RWPE1 (cell line): ENCODE measurements at regions not wholly inside any gene's neighbourhood (a gene's known extent, or its start where the extent isn't known, plus 50 kb on each side); places are given as distances from the start of the nearest gene placed in this dataset.

ENCODE experiments used
- CTCF ChIA-PET: fragments of 350-600 bp; sonication (Branson Sonifier 250); formaldehyde crosslinking; extraction: SDS; loops from one replicate; lab custom pipeline; 2021; lab: Yijun Ruan, JAX
- POLR2A ChIA-PET: fragments of 400-600 bp; formaldehyde crosslinking; extraction: SDS; loops from one replicate; lab custom pipeline; 2020; ENCODE audit warnings: antibody characterized with exemption; ENCODE audit not compliant: low non-redundant PET; lab: Yijun Ruan, JAX
- DNase-seq: peaks from one replicate; pipeline ENCODE4 v3.0.0; 2012; ENCODE audit warnings: low spot score
- H3K27ac ChIP-seq: fragments of 450-650 bp; 2 replicates; pipeline ENCODE4 v1.5.1; 2017
- CTCF ChIP-seq: fragments of 450-650 bp; conservative IDR thresholded peaks from 2 replicates; pipeline ENCODE4 v1.5.1; 2017; ENCODE audit warnings: low read depth, mild to moderate bottlenecking

- POLR2A ChIA-PET, result no interaction called here
- no peak for TF ChIP-seq CTCF
- CTCF ChIA-PET, result interaction anchor here (0.7 kb wide), 1 partner anchor 8 kb away, joined by 3 read pairs; no protein-coding TSS in a partner anchor
- H3K27ac ChIP-seq, result no peak overlapping the region
- DNase-seq, result no peak
These were observed 1060.7 kb downstream of the EFNA5 start for GRCh38 chr5:106610041-106610440.

- no peak for TF ChIP-seq CTCF
- ChIA-PET POLR2A (no interaction called here), CTCF (interaction anchor here (0.6 kb wide), 1 partner anchor 8 kb away, joined by 3 read pairs; no protein-coding TSS in a partner anchor)
- DNase-seq, result no peak
- H3K27ac ChIP-seq, result no peak overlapping the region
These were observed 1069.1 kb downstream of the EFNA5 start for GRCh38 chr5:106601620-106602019.

- no peak for TF ChIP-seq CTCF
- POLR2A ChIA-PET, result no interaction called here
These were observed 1069.9 kb downstream of the EFNA5 start for GRCh38 chr5:106600803-106601202.

GRCh38 chr5:106595864-106596263 is 1074.9 kb downstream of the EFNA5 start:
- CTCF ChIA-PET, result no interaction called here
- POLR2A ChIA-PET, result no interaction called here
- TF ChIP-seq CTCF, result no peak
- no peak for DNase-seq
- H3K27ac ChIP-seq, result no peak overlapping the region

More at GRCh38 chr5:106600803-106601202, 1069.9 kb downstream of the EFNA5 start:
- no peak overlapping the region for H3K27ac ChIP-seq
- CTCF ChIA-PET, result no interaction called here
- no peak for DNase-seq

- no peak for DNase-seq
- no peak for TF ChIP-seq CTCF
- no peak overlapping the region for H3K27ac ChIP-seq
- POLR2A ChIA-PET, result no interaction called here
- CTCF ChIA-PET, result interaction anchor here (0.6 kb wide), 1 partner anchor 117 kb away, joined by 3 read pairs; no protein-coding TSS in a partner anchor
These were observed 1086.5 kb downstream of the EFNA5 start for GRCh38 chr5:106584268-106584667.

- no peak overlapping the region for H3K27ac ChIP-seq
- CTCF ChIA-PET, result no interaction called here
- TF ChIP-seq CTCF, result no peak
- POLR2A ChIA-PET, result no interaction called here
- DNase-seq, result no peak
These were observed 1092.0 kb downstream of the EFNA5 start for GRCh38 chr5:106578736-106579135.
